Umbilical cord (tissue), 1 donor: ENCODE measurements at regions not wholly inside any gene's neighbourhood (a gene's known extent, or its start where the extent isn't known, plus 50 kb on each side); places are given as distances from the start of the nearest gene placed in this dataset.
"Not testable (repeated sequence)": the region's sequence is repeated elsewhere in the genome, so short reads cannot be mapped to it uniquely, and the experiment has no call there.

Experiments
- DNase-seq: peaks from one replicate; pipeline ENCODE4 v3.0.0-alpha.2; 2015; ENCODE audit warnings: low spot score

GRCh38 chr16:13453938-13454553 is 465.9 kb upstream of the ERCC4 start:
- DNase-seq, result peak; percentile 28

- no peak for DNase-seq
Measured at GRCh38 chr16:13463619-13464018, 456.3 kb upstream of the ERCC4 start.

GRCh38 chr16:13471036-13471435 is 448.9 kb upstream of the ERCC4 start:
- peak; percentile 15 for DNase-seq

- peak; percentile 16 for DNase-seq
Measured at GRCh38 chr16:13478991-13479390, 441.0 kb upstream of the ERCC4 start.

- no peak for DNase-seq
Measured at GRCh38 chr16:13479549-13479948, 440.4 kb upstream of the ERCC4 start.

GRCh38 chr16:13480801-13481200 is 439.2 kb upstream of the ERCC4 start:
- DNase-seq, result no peak

DNA sequence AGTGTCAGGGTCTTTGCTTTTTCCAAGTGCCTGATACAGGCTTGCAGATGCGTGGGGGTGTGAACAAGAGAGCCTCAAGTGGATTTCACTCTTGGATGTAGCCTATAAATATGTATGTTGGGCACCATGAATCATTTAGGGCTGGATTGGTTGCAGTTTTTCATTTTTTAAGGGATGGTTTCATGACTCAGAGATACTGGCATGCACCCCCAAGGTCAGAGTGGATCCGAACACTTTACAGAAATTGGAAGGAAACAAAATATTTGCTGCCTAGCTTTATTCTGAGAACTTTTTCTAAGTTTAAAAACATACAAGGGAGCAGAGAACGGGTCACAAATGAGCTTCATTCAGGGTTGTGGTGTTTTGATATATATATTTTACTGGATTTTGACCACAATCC is 436.8 kb upstream of the ERCC4 start:
- no peak for DNase-seq

- not testable (repeated sequence) for DNase-seq
Measured at GRCh38 chr16:13489416-13489815, 430.5 kb upstream of the ERCC4 start.

DNA sequence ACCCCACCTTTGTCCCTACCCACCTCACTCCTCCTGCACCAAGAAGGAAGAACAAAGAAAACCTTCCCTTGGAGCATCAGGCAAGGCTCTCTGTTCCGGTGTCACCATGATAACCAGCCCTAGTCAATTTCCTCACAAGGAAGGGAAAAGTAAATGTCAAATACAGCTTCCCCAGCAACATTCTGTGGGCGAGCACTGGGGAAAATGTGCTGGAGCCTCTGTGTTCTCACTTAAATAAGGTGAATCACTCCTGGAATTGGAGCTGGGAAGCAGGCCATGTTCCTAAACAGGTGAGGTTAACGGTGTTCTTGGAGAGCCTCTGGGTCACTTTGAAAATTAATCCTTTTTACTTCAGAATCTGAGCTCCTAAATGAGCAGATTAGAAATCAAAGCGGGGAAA is 427.9 kb upstream of the ERCC4 start:
- DNase-seq, result no peak

- no peak for DNase-seq
Measured at GRCh38 chr16:13503960-13504635, 415.9 kb upstream of the ERCC4 start.

DNA sequence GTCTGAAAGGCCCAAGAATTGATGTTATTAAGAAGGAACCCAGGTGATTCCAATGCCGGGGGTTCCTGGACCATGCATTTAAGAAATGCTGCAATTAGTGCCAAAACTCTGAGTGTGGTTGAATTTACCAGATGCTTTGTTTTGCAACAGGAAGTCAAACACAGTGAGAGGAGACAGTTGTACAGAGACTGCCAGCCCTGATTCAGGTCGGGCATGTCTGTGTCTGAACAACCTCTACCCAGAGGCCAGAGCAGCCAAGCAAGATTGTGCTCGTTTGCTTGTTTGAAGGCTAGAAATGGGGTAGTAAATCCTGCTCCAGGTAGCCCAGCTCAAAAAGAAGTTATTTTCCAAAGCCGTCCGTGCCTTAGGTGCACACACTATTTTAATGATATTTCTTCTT is 412.4 kb upstream of the ERCC4 start:
- DNase-seq, result no peak

GRCh38 chr16:13510425-13511151 is 409.4 kb upstream of the ERCC4 start:
- DNase-seq, result no peak

DNA sequence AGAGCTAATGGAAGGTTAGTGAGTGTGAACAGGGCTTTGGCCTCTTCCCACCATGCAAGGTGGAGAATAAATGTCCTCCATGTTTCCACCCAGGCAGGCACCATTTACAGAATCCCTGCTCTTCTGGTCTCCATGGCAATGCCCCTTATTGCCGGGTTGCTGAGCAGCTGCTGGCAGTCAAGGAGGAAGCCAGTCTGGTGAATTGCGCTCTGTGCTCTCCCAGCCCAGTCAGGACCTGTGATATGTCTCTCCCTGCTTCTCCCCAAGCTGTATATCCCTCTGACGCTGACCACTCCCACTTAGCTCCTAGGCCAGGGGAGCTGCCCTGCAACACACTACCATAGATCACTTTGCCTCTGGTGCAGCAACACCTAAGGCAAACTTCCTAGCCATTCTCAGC is 402.1 kb upstream of the ERCC4 start:
- DNase-seq, result no peak

DNA sequence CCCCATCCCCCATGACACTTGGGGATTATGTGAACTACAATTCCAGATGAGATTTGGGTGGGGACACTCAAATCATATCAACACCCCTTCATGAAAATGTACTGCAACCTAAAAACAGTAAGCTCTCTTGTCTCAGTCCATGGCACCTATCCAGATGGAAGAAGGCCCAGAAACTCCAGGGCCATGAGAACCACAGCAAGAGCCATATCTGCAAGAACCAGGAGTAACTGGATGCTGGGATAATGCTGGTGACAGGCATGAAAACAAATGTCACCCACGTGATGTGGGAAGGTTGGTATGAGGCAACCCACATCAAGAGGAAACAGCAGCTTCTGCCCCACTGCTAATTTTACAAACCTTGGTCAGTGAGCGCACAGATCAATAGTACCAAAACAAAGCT is 400.1 kb upstream of the ERCC4 start:
- DNase-seq, result no peak

DNA sequence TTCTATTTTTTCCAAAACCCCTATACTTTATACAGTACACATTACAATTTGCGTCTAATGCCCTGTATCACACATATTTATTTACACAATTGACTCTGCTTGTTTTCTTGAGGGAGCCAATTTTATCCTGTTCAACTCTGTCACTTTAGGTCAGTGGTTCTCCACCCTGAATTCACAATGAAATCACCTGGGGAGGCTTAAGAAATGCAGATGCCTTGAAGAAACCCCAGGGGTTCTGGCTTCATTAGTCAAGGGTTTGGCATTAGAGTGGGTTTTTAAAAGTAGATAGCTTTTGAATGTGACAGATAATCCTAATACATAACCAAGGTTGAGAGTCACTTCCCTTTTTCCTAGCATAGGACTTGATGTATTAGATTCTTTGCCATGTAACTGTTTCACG is 398.6 kb upstream of the ERCC4 start:
- DNase-seq, result no peak

DNA sequence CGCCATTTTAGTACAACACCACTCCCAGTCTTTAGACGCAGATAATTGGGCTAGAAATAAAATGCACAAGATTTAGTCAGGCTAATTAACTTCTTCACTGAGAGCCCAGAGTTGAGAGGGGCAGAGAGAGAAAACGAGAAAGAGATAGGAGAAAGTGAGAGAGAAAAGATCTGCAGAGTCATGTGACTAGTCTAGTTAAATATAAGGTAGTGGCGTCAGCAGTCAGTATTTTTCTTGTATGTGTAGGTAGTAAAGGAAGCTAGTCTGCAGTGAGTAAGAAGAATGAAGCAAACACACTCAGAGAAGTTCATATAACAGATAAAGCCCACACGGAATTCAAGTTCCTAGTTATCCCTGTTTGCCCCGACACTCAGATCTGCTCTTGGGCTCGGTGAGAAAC is 392.6 kb upstream of the ERCC4 start:
- no peak for DNase-seq

DNA sequence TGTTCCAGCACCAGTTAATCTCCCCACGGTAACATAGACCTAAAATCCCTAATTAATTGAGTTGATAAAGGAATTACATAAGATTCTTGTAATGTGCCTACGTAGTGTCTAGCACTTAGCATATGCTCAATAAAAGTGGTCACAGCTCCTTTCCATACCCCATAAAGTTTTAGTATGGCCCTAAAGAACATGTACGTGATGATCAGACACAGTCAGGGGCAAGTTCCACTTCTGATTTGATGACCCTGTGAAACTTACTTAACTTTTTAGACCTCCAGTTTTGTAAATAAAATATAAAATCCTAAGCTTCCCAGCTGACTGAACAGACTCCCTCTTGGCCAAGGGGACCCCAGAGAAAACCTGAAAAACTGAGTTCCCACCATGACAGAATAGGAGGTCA is 391.3 kb upstream of the ERCC4 start:
- DNase-seq, result no peak

DNA sequence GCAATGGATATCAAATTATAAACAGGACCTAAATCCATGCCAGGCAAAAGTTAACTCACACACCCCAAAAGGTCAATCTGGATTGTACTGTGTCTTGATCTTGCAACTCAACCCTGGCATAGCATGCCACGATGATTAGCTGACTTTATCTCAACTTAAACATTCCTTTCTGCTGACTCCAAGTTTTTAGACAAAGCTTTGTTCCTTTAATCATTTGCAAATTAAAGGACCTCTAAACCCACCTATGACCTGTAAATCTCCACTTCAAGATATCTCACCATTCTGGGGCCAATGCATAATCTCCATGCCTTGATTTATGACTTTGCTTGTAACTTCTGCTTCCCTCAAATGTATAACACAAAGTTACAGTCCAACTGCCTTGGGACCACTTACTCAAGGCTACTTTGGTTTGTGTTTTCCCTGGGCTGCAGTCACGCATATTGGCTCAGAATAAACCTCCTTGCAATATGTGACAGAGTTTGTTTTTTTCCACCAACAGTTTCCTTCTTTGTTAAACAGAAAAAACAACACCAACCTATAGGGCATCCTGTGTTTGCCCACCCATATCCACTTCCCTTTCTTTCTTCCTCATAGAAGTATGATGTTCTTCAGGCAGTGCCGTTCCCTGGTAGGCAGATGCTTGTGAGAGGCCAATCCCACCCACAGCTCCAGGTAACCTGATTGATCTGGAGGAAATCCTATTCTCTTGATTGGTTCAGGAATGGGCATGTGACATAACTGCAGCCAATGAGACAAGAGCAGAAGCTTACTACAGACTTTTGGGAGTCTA is 390.6 kb upstream of the ERCC4 start:
- DNase-seq, result no peak

DNA sequence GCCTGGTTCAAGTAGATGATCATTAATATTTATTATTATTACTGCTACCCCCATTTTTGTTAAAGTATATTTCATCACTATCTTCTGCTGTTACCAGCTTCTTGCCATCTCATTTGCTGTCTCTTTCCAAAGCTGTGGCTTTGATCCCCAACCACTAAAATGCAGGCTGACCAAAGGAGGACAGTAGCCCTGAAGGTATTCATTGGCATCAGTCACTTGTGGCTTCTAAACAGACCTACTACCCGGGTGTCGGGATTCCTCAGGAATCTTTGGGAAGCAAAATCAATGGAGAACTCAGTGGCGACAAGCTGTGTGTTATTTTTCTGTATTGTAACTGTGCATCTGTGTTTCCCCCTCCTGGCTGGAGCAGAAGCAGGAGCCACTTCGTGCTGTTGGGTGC is 379.2 kb upstream of the ERCC4 start:
- DNase-seq, result no peak

GRCh38 chr16:13542284-13542683 is 377.7 kb upstream of the ERCC4 start:
- no peak for DNase-seq

DNA sequence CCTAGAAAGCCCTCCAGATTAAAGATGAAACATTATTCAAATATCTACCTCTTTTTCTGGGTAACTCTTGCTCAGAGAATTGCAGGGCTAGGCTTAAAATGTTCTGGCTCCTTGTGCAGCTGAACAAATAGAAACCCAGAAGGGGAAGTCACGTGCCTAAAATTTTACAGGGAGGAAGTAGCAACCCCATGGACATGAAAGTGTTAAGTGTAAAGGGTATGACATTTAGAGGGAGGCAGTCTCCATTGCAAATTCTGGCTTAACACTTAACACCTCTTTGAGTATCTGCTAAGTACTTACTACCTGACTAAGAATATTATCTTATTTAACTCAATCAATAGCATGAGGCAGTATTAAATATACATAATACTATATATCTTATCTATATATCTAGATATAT is 376.1 kb upstream of the ERCC4 start:
- DNase-seq, result no peak

GRCh38 chr16:13545271-13545670 is 374.7 kb upstream of the ERCC4 start:
- no peak for DNase-seq
